Loucy (cell line): ENCODE measurements at regions not wholly inside any gene's neighbourhood (a gene's known extent, or its start where the extent isn't known, plus 50 kb on each side); places are given as distances from the start of the nearest gene placed in this dataset.

Experiments used
- H2AFZ ChIP-seq: fragments of 200-600 bp; sonication (generic); 2 replicates; pipeline ENCODE4 v1.6.0; 2016; ENCODE audit warnings: antibody characterized with exemption, mild to moderate bottlenecking, low read length, moderate library complexity
- H3F3A ChIP-seq: fragments of 200-600 bp; 2 replicates; pipeline ENCODE4 v1.6.0; 2016; ENCODE audit warnings: antibody characterized with exemption, low read depth, mild to moderate bottlenecking
- H3K27me3 ChIP-seq: fragments of 200-600 bp; sonication (generic); 2 replicates; pipeline ENCODE4 v1.6.1; 2014; ENCODE audit warnings: low read length, mild to moderate bottlenecking; ENCODE audit not compliant: insufficient read depth, poor library complexity, severe bottlenecking
- H3K36me3 ChIP-seq: fragments of 200-600 bp; sonication (generic); 2 replicates; pipeline ENCODE4 v1.6.1; 2016; ENCODE audit warnings: low read length; ENCODE audit not compliant: insufficient read depth
- H3K4me1 ChIP-seq: fragments of 200-600 bp; sonication (generic); 2 replicates; pipeline ENCODE4 v1.5.1; 2014; ENCODE audit warnings: low read length, mild to moderate bottlenecking; ENCODE audit not compliant: insufficient read depth, poor library complexity, severe bottlenecking
- H3K4me2 ChIP-seq: fragments of 200-600 bp; sonication (generic); 2 replicates; pipeline ENCODE4 v1.6.0; 2014; ENCODE audit warnings: antibody characterized with exemption, low read length, low read depth, mild to moderate bottlenecking; ENCODE audit not compliant: poor library complexity, severe bottlenecking
- H3K4me3 ChIP-seq: fragments of 200-600 bp; sonication (generic); 2 replicates; pipeline ENCODE4 v1.5.1; 2014; ENCODE audit warnings: low read length, mild to moderate bottlenecking, mixed read lengths; ENCODE audit not compliant: poor library complexity, severe bottlenecking
- H3K79me2 ChIP-seq: fragments of 200-600 bp; sonication (generic); 2 replicates; pipeline ENCODE4 v1.6.1; 2014; ENCODE audit warnings: low read length; ENCODE audit not compliant: insufficient read depth
- H3K9ac ChIP-seq: fragments of 200-600 bp; sonication (generic); 2 replicates; pipeline ENCODE4 v1.6.0; 2014; ENCODE audit warnings: mild to moderate bottlenecking, low read depth, low read length, moderate library complexity; ENCODE audit not compliant: poor library complexity, severe bottlenecking
- H3K9me2 ChIP-seq: fragments of 200-600 bp; sonication (generic); replicated peaks from 2 replicates; pipeline ENCODE4 v1.6.1; 2016; ENCODE audit warnings: low read depth, low read length, mixed read lengths
- H3K9me3 ChIP-seq: fragments of 200-600 bp; sonication (generic); 2 replicates; pipeline ENCODE4 v1.6.1; 2014; ENCODE audit warnings: mild to moderate bottlenecking, antibody characterized with exemption, low read length, low read depth; ENCODE audit not compliant: insufficient read depth
- H4K20me1 ChIP-seq: fragments of 200-600 bp; sonication (generic); 2 replicates; pipeline ENCODE4 v1.6.0; 2014; ENCODE audit warnings: antibody characterized with exemption, low read length, mild to moderate bottlenecking; ENCODE audit not compliant: insufficient read depth, poor library complexity, severe bottlenecking
- CTCF ChIP-seq: fragments of 200-600 bp; sonication (generic); conservative IDR thresholded peaks from 2 replicates; pipeline ENCODE4 v1.5.1; 2014; ENCODE audit warnings: mild to moderate bottlenecking, antibody characterized with exemption, low read length
- EZH2phosphoT487 ChIP-seq: fragments of 200-600 bp; IDR thresholded peaks from 2 replicates; pipeline ENCODE4 v1.6.1; 2018; ENCODE audit warnings: antibody characterized with exemption, mild to moderate bottlenecking, moderate library complexity, borderline replicate concordance

- TF ChIP-seq EZH2phosphoT487 = no peak
- no peak for TF ChIP-seq CTCF
- Histone ChIP-seq H3K9ac (no peak overlapping the region), H3K9me3 (no peaks in the 10 kb centered on the region), H3K27me3 (no peaks in the 10 kb centered on the region), H3K4me2 (no peak overlapping the region), H3K4me3 (no peak overlapping the region), H2AFZ (no peak overlapping the region), H3K36me3 (no peaks in the 10 kb centered on the region), H3K4me1 (no peaks in the 10 kb centered on the region), H4K20me1 (no peaks in the 10 kb centered on the region), H3F3A (no peaks in the 10 kb centered on the region), H3K9me2 (no peaks in the 10 kb centered on the region), H3K79me2 (no peaks in the 10 kb centered on the region)
Measured at GRCh38 chr11:92286709-92287108, 62.1 kb downstream of the FAT3 start.

- Histone ChIP-seq H3K4me1 (no peaks in the 10 kb centered on the region), H3K36me3 (no peaks in the 10 kb centered on the region), H2AFZ (no peak overlapping the region), H3K4me2 (no peak overlapping the region), H3K4me3 (no peak overlapping the region), H3F3A (no peaks in the 10 kb centered on the region), H3K79me2 (no peaks in the 10 kb centered on the region), H3K9ac (no peak overlapping the region), H4K20me1 (no peaks in the 10 kb centered on the region), H3K27me3 (no peaks in the 10 kb centered on the region), H3K9me3 (no peaks in the 10 kb centered on the region), H3K9me2 (no peaks in the 10 kb centered on the region)
- no peak for TF ChIP-seq EZH2phosphoT487
- TF ChIP-seq CTCF = no peak
Measured at GRCh38 chr11:92295175-92296137, 70.8 kb downstream of the FAT3 start.

GRCh38 chr11:92296138-92296515 lies 71.5 kb downstream of the FAT3 start:
- TF ChIP-seq CTCF (no peak), EZH2phosphoT487 (no peak)
- no peaks in the 10 kb centered on the region for H3K27me3 ChIP-seq
- H3K4me1 ChIP-seq = no peaks in the 10 kb centered on the region
- H3K9ac ChIP-seq = no peak overlapping the region
- no peaks in the 10 kb centered on the region for H3K79me2 ChIP-seq
- H3K4me2 ChIP-seq = no peak overlapping the region
- H3F3A ChIP-seq = no peaks in the 10 kb centered on the region
- no peak overlapping the region for H2AFZ ChIP-seq
- no peak overlapping the region for H3K4me3 ChIP-seq
- no peaks in the 10 kb centered on the region for H3K9me3 ChIP-seq
- no peaks in the 10 kb centered on the region for H3K36me3 ChIP-seq
- no peaks in the 10 kb centered on the region for H4K20me1 ChIP-seq
- H3K9me2 ChIP-seq = no peaks in the 10 kb centered on the region
